CD14-positive monocyte (primary cell): ENCODE measurements at regions not wholly inside any gene's neighbourhood (a gene's known extent, or its start where the extent isn't known, plus 50 kb on each side); places are given as distances from the start of the nearest gene placed in this dataset.
"Not testable (repeated sequence)": the region's sequence is repeated elsewhere in the genome, so short reads cannot be mapped to it uniquely, and the experiment has no call there.

Source experiments
- DNase-seq, 3 donors: peaks; one replicate each; pipeline ENCODE4 v3.0.0-alpha.2; 2011 to 2022
- H2AFZ ChIP-seq: 2 replicates; pipeline ENCODE4 v1.6.0; 2012; ENCODE audit warnings: mild to moderate bottlenecking, low read depth, low read length, inconsistent platforms; ENCODE audit not compliant: insufficient read depth, poor library complexity, severe bottlenecking
- H3K27ac ChIP-seq, 2 donors: 1 replicate in 1 of 2; 2 replicates in 1 of 2; pipeline ENCODE4 v1.5.1; 2012 to 2013; ENCODE audit warnings: low read length in 2 of 2, control low read depth in 1 of 2, inconsistent platforms in 1 of 2, low read depth in 1 of 2, mild to moderate bottlenecking in 1 of 2
- H3K27me3 ChIP-seq, 2 donors: one replicate each; pipeline versions ENCODE4 v1.6.0 to v1.6.1; 2011 to 2013; ENCODE audit warnings: low read length in 2 of 2; ENCODE audit not compliant: control insufficient read depth in 2 of 2, insufficient read depth in 2 of 2
- H3K36me3 ChIP-seq, 2 donors: replicated peaks in 1 of 2; 1 replicate in 1 of 2; 2 replicates in 1 of 2; pipeline versions ENCODE4 v1.5.1 to v1.6.1; 2012 to 2013; ENCODE audit warnings: low read length in 2 of 2, control low read depth in 1 of 2, inconsistent platforms in 1 of 2, mild to moderate bottlenecking in 1 of 2; ENCODE audit not compliant: insufficient read depth in 2 of 2, control insufficient read depth in 1 of 2
- H3K4me1 ChIP-seq, 2 donors: 1 replicate in 1 of 2; 2 replicates in 1 of 2; pipeline versions ENCODE4 v1.5.1 to v1.6.1; 2012 to 2013; ENCODE audit warnings: low read length in 2 of 2, control low read depth in 1 of 2, inconsistent platforms in 1 of 2, mild to moderate bottlenecking in 1 of 2, moderate library complexity in 1 of 2; ENCODE audit not compliant: insufficient read depth in 2 of 2, control insufficient read depth in 1 of 2
- H3K4me2 ChIP-seq: replicated peaks from 2 replicates; pipeline ENCODE3; 2012; ENCODE audit warnings: low read length, moderate library complexity, mild to moderate bottlenecking; ENCODE audit not compliant: poor library complexity, severe bottlenecking; ENCODE audit errors: extremely low read depth
- H3K4me3 ChIP-seq, 3 experiments: fragments of 200-600 bp in 1 of 3; sonication (generic) in 1 of 3; replicated peaks in 1 of 3; 1 replicate in 2 of 3; 2 replicates in 1 of 3; pipeline ENCODE4 v1.5.1; 2011 to 2013; ENCODE audit warnings: low read length in 3 of 3, mild to moderate bottlenecking in 3 of 3, control low read depth in 2 of 3, low read depth in 2 of 3, inconsistent platforms in 1 of 3, moderate library complexity in 1 of 3
- H3K79me2 ChIP-seq: 2 replicates; pipeline ENCODE4 v1.6.0; 2012; ENCODE audit warnings: mild to moderate bottlenecking, control low read depth, inconsistent platforms, low read length, moderate library complexity; ENCODE audit not compliant: insufficient read depth
- H3K9ac ChIP-seq: 2 replicates; pipeline ENCODE4 v1.6.0; 2017; ENCODE audit warnings: low read length, mild to moderate bottlenecking; ENCODE audit not compliant: insufficient read depth, poor library complexity, severe bottlenecking
- H3K9me3 ChIP-seq, 2 donors: replicated peaks in 1 of 2; 1 replicate in 1 of 2; 2 replicates in 1 of 2; pipeline versions ENCODE4 v1.5.1 to v1.6.1; 2012 to 2013; ENCODE audit warnings: low read length in 2 of 2, control low read depth in 1 of 2; ENCODE audit not compliant: control insufficient read depth in 1 of 2, insufficient read depth in 1 of 2
- H4K20me1 ChIP-seq: 2 replicates; pipeline ENCODE4 v1.6.0; 2012; ENCODE audit warnings: mild to moderate bottlenecking, low read length, control low read depth, moderate library complexity; ENCODE audit not compliant: insufficient read depth
- H3K27ac Mint-ChIP-seq, 7 donors: one replicate each; pipeline ENCODE4 v1.8.0; 2020; ENCODE audit warnings: mild to moderate bottlenecking in 7 of 7, mixed read lengths in 7 of 7, moderate library complexity in 6 of 7, inconsistent platforms in 2 of 7
- H3K27me3 Mint-ChIP-seq, 3 donors: one replicate each; pipeline ENCODE4 v1.8.0; 2021 to 2022; ENCODE audit warnings: low read depth in 3 of 3, mild to moderate bottlenecking in 3 of 3, mixed read lengths in 3 of 3, moderate library complexity in 3 of 3, inconsistent platforms in 1 of 3
- H3K36me3 Mint-ChIP-seq, 2 donors: one replicate each; pipeline ENCODE4 v1.8.0; 2020; ENCODE audit warnings: mixed read lengths in 2 of 2, inconsistent platforms in 1 of 2, mild to moderate bottlenecking in 1 of 2
- H3K4me1 Mint-ChIP-seq: one replicate; pipeline ENCODE4 v1.8.0; 2020; ENCODE audit warnings: mild to moderate bottlenecking, mixed read lengths
- H3K4me3 Mint-ChIP-seq, 2 donors: one replicate each; pipeline ENCODE4 v1.8.0; 2020; ENCODE audit warnings: mild to moderate bottlenecking in 2 of 2, mixed read lengths in 2 of 2, moderate library complexity in 1 of 2
- H3K9me3 Mint-ChIP-seq, 7 donors: one replicate each; pipeline ENCODE4 v1.8.0; 2020 to 2022; ENCODE audit warnings: mixed read lengths in 7 of 7, mild to moderate bottlenecking in 6 of 7, moderate library complexity in 6 of 7, inconsistent platforms in 2 of 7
- CTCF ChIP-seq: fragments of 200-600 bp; IDR thresholded peaks from one replicate; pipeline ENCODE4 v1.8.0; 2022; ENCODE audit warnings: antibody characterized with exemption, mild to moderate bottlenecking
- WGBS: methylation state at CpG from one replicate; pipeline ENCODE4 v1.1.5; 2013; ENCODE audit warnings: missing lambda C conversion rate; ENCODE audit not compliant: insufficient coverage; 5-methylcytosine and 5-hydroxymethylcytosine counted together
- intact Hi-C, 2 donors: fragments of 100-400 bp; cut with micrococcal nuclease; formaldehyde crosslinking; loops; one replicate each; pipeline versions ENCODE4 v1.15.0 to v1.15.1; 2023

GRCh38 chr5:101716941-101717340, 579.1 kb downstream of the SLCO4C1 start:
- no CpG with 5 or more reads among the region's 1 CpG for WGBS
- Histone ChIP-seq H3K27me3 (no peaks in the 10 kb centered on the region), H4K20me1 (no peaks in the 10 kb centered on the region), H3K4me2 (no peak overlapping the region), H3K9ac (no peak overlapping the region), H3K36me3 (no peaks in the 10 kb centered on the region), H3K4me3 (no peak overlapping the region), H3K9me3 (no peaks in the 10 kb centered on the region), H2AFZ (no peak overlapping the region), H3K27ac (no peak overlapping the region), H3K79me2 (no peaks in the 10 kb centered on the region), H3K4me1 (no peaks in the 10 kb centered on the region)
- no peak for TF ChIP-seq CTCF
- H3K4me3 Mint-ChIP-seq = no peak overlapping the region
- peaks cover 0 to 12% (median 5%) of the 10 kb centered on the region in 7 donors for H3K9me3 Mint-ChIP-seq
- no peaks in the 10 kb centered on the region for H3K36me3 Mint-ChIP-seq
- H3K4me1 Mint-ChIP-seq = no peaks in the 10 kb centered on the region
- intact Hi-C loops = no loop called here
- peaks cover 0 to 1% (median 0%) of the 10 kb centered on the region in 3 donors for H3K27me3 Mint-ChIP-seq
- no peak for DNase-seq
- no peak overlapping the region for H3K27ac Mint-ChIP-seq

GRCh38 chr5:101715790-101716189, 580.3 kb downstream of the SLCO4C1 start:
- H3K4me1 Mint-ChIP-seq, H2AFZ ChIP-seq, H3K4me3 ChIP-seq, H4K20me1 ChIP-seq, H3K36me3 ChIP-seq, H3K4me2 ChIP-seq, H3K4me1 ChIP-seq, H3K9me3 ChIP-seq, H3K27ac Mint-ChIP-seq, DNase-seq, H3K4me3 Mint-ChIP-seq, H3K27ac ChIP-seq, H3K9ac ChIP-seq, intact Hi-C loops, H3K36me3 Mint-ChIP-seq, H3K27me3 ChIP-seq, H3K79me2 ChIP-seq, H3K27me3 Mint-ChIP-seq: not testable (repeated sequence)
- 71% methylated on average over 5 of the region's 5 CpGs for WGBS
- peaks cover 0 to 13% (median 6%) of the 10 kb centered on the region in 7 donors for H3K9me3 Mint-ChIP-seq
